ENCODE measurements at regions not wholly inside any gene's neighbourhood (a gene's known extent, or its start where the extent isn't known, plus 50 kb on each side); places are given as distances from the start of the nearest gene placed in this dataset.

- TF ChIP-seq CTCF (IDR thresholded peaks at IDR 0.05; ENCODE audit: insufficient read depth, low read length, poor library complexity, severe bottlenecking): no peak
- H3K4me3 ChIP-seq (replicated peaks; ENCODE audit: low read depth, low read length): no peak overlapping the region
- no peaks in the 10 kb centered on the region for H3K36me3 ChIP-seq (ENCODE audit: control insufficient read depth, insufficient read depth, low read length)
- no peaks in the 10 kb centered on the region for H3K27me3 ChIP-seq (replicated peaks; ENCODE audit: control insufficient read depth, insufficient read depth, low read length)
- no peak for DNase-seq (ENCODE audit: extremely low read depth, insufficient read length)
Measured at GRCh38 chr6:115733426-115733825, 327.3 kb downstream of the FRK start.

- no peak for TF ChIP-seq CTCF (IDR thresholded peaks at IDR 0.05; ENCODE audit: insufficient read depth, low read length, poor library complexity, severe bottlenecking)
- Histone ChIP-seq H3K4me3 (replicated peaks; ENCODE audit: low read depth, low read length) (no peak overlapping the region), H3K36me3 (ENCODE audit: control insufficient read depth, insufficient read depth, low read length) (no peaks in the 10 kb centered on the region), H3K27me3 (replicated peaks; ENCODE audit: control insufficient read depth, insufficient read depth, low read length) (no peaks in the 10 kb centered on the region; the same call in 1 of the 2 replicates)
- no peak for DNase-seq (ENCODE audit: extremely low read depth, insufficient read length)
Measured at GRCh38 chr6:115729036-115729435, 331.7 kb downstream of the FRK start.

- H3K27me3 ChIP-seq (replicated peaks; ENCODE audit: control insufficient read depth, insufficient read depth, low read length): no peaks in the 10 kb centered on the region; the same call in 1 of the 2 replicates
- DNase-seq (ENCODE audit: extremely low read depth, insufficient read length): no peak
- H3K4me3 ChIP-seq (replicated peaks; ENCODE audit: low read depth, low read length): no peak overlapping the region
- H3K36me3 ChIP-seq (ENCODE audit: control insufficient read depth, insufficient read depth, low read length): no peaks in the 10 kb centered on the region
- TF ChIP-seq CTCF (IDR thresholded peaks at IDR 0.05; ENCODE audit: insufficient read depth, low read length, poor library complexity, severe bottlenecking): no peak
Measured at GRCh38 chr6:115728171-115728570, 332.5 kb downstream of the FRK start.

GRCh38 chr6:115721564-115721963, 339.1 kb downstream of the FRK start:
- no peak overlapping the region for H3K4me3 ChIP-seq (replicated peaks; ENCODE audit: low read depth, low read length)

GRCh38 chr6:115720900-115721299, 339.8 kb downstream of the FRK start:
- Histone ChIP-seq H3K4me3 (replicated peaks; ENCODE audit: low read depth, low read length) (no peak overlapping the region), H3K27me3 (replicated peaks; ENCODE audit: control insufficient read depth, insufficient read depth, low read length) (no peaks in the 10 kb centered on the region), H3K36me3 (ENCODE audit: control insufficient read depth, insufficient read depth, low read length) (no peaks in the 10 kb centered on the region)
- no peak for TF ChIP-seq CTCF (IDR thresholded peaks at IDR 0.05; ENCODE audit: insufficient read depth, low read length, poor library complexity, severe bottlenecking)
- no peak for DNase-seq (ENCODE audit: extremely low read depth, insufficient read length)

More at GRCh38 chr6:115721564-115721963, 339.1 kb downstream of the FRK start:
- H3K27me3 ChIP-seq (replicated peaks; ENCODE audit: control insufficient read depth, insufficient read depth, low read length): no peaks in the 10 kb centered on the region
- no peaks in the 10 kb centered on the region for H3K36me3 ChIP-seq (ENCODE audit: control insufficient read depth, insufficient read depth, low read length)
- no peak for DNase-seq (ENCODE audit: extremely low read depth, insufficient read length)
- no peak for TF ChIP-seq CTCF (IDR thresholded peaks at IDR 0.05; ENCODE audit: insufficient read depth, low read length, poor library complexity, severe bottlenecking)

- H3K27me3 ChIP-seq (replicated peaks; ENCODE audit: control insufficient read depth, insufficient read depth, low read length): no peaks in the 10 kb centered on the region
- TF ChIP-seq CTCF (IDR thresholded peaks at IDR 0.05; ENCODE audit: insufficient read depth, low read length, poor library complexity, severe bottlenecking): no peak
- H3K4me3 ChIP-seq (replicated peaks; ENCODE audit: low read depth, low read length): no peak overlapping the region
- no peaks in the 10 kb centered on the region for H3K36me3 ChIP-seq (ENCODE audit: control insufficient read depth, insufficient read depth, low read length)
- no peak for DNase-seq (ENCODE audit: extremely low read depth, insufficient read length)
Measured at GRCh38 chr6:115717472-115717871, 343.2 kb downstream of the FRK start.
